Stomach (tissue), 8 donors: ENCODE measurements at regions not wholly inside any gene's neighbourhood (a gene's known extent, or its start where the extent isn't known, plus 50 kb on each side); places are given as distances from the start of the nearest gene placed in this dataset.
"Not testable (repeated sequence)": the region's sequence is repeated elsewhere in the genome, so short reads cannot be mapped to it uniquely, and the experiment has no call there.

ENCODE experiments used
- DNase-seq, 2 donors: peaks; one replicate each; pipeline versions ENCODE4 v3.0.0 to v3.0.0-alpha.2; 2013 to 2019
- H3K27ac ChIP-seq, 5 donors: fragments of 200-600 bp in 4 of 5; sonication (generic) in 4 of 5; one replicate each; pipeline ENCODE4 v1.5.1; 2013 to 2019; ENCODE audit warnings: mild to moderate bottlenecking in 1 of 5, moderate library complexity in 1 of 5
- H3K27me3 ChIP-seq, 3 donors: fragments of 200-600 bp; sonication (generic); one replicate each; pipeline ENCODE4 v1.5.1; 2017 to 2019; ENCODE audit warnings: mixed run types in 1 of 3
- H3K36me3 ChIP-seq, 4 donors: fragments of 200-600 bp; sonication (generic); 1 replicate in 3 of 4; 2 replicates in 1 of 4; pipeline ENCODE4 v1.5.1; 2016 to 2019
- H3K4me1 ChIP-seq, 4 donors: fragments of 200-600 bp; sonication (generic); one replicate each; pipeline ENCODE4 v1.5.1; 2016 to 2019
- H3K4me3 ChIP-seq, 4 donors: fragments of 200-600 bp; sonication (generic) in 3 of 4; one replicate each; pipeline ENCODE4 v1.5.1; 2016 to 2019; ENCODE audit warnings: mild to moderate bottlenecking in 1 of 4
- H3K9me3 ChIP-seq, 4 donors: fragments of 200-600 bp; sonication (generic); one replicate each; pipeline ENCODE4 v1.5.1; 2016 to 2019
- CTCF ChIP-seq, 7 experiments: fragments of 450-650 bp in 4 of 7; fragments of 200-600 bp in 3 of 7; sonication (generic) in 3 of 7; IDR thresholded peaks; one replicate each; pipeline ENCODE4 v1.5.1; 2016 to 2019; ENCODE audit warnings: antibody characterized with exemption in 7 of 7, control low read depth in 2 of 7, mild to moderate bottlenecking in 1 of 7
- EP300 ChIP-seq: sonication (generic); formaldehyde crosslinking; IDR thresholded peaks from one replicate; pipeline ENCODE4 v1.6.1; 2017; ENCODE audit warnings: antibody characterized with exemption
- POLR2A ChIP-seq, 4 donors: fragments of 450-650 bp; IDR thresholded peaks; one replicate each; pipeline ENCODE4 v1.6.1; 2016; ENCODE audit warnings: antibody characterized with exemption in 4 of 4, control low read depth in 2 of 4, mild to moderate bottlenecking in 1 of 4, moderate library complexity in 1 of 4
- POLR2AphosphoS5 ChIP-seq, 3 donors: sonication (generic); formaldehyde crosslinking; IDR thresholded peaks; one replicate each; pipeline ENCODE4 v1.6.1; 2016; ENCODE audit warnings: antibody characterized with exemption in 3 of 3
- WGBS, 5 donors: extraction: QIAGEN DNeasy Blood & Tissue Kit in 3 of 5; methylation state at CpG; one replicate each; pipeline versions ENCODE4 v1.1.5 to v1.1.7; 2013 to 2018; 5-methylcytosine and 5-hydroxymethylcytosine counted together
- intact Hi-C: fragments of 100-400 bp; cut with DNase I; formaldehyde crosslinking; loops from one replicate; pipeline ENCODE4 v1.15.1; 2023; ENCODE audit warnings: low total_unique reads
- donor health status: healthy with polysubstance abuse.
- donor health status: Bipolar disorder and iron deficiency.
- donor health status: healthy.

- Histone ChIP-seq H3K27me3 (no peaks in the 10 kb centered on the region), H3K27ac (no peak overlapping the region), H3K36me3 (no peaks in the 10 kb centered on the region), H3K9me3 (no peaks in the 10 kb centered on the region), H3K4me3 (no peak overlapping the region), H3K4me1 (no peaks in the 10 kb centered on the region)
- intact Hi-C loops, result no loop called here
- no peak for TF ChIP-seq CTCF (IDR thresholded peaks at IDR 0.05)
- TF ChIP-seq EP300, result no peak
- TF ChIP-seq POLR2A (IDR thresholded peaks at IDR 0.05), result no peak
- TF ChIP-seq POLR2AphosphoS5 (IDR thresholded peaks at IDR 0.05), result no peak
- 71 to 86% (median 84%) methylated on average over 1 of the region's 1 CpG for WGBS, 5 donors
- no peak for DNase-seq
These were observed 624.5 kb upstream of the CHD1 start for GRCh38 chr5:99553211-99553810.

GRCh38 chr5:99544356-99544755 lies 615.5 kb upstream of the CHD1 start:
- intact Hi-C loops, result no loop called here
- 33 to 60% (median 49%) methylated on average over 1 of the region's 1 CpG for WGBS, 5 donors

GRCh38 chr5:99543841-99544240 lies 615.0 kb upstream of the CHD1 start:
- Histone ChIP-seq H3K27me3 (no peaks in the 10 kb centered on the region), H3K9me3 (no peaks in the 10 kb centered on the region), H3K36me3 (no peaks in the 10 kb centered on the region), H3K4me1 (no peaks in the 10 kb centered on the region), H3K27ac (no peak overlapping the region), H3K4me3 (no peak overlapping the region)
- intact Hi-C loops, result no loop called here
- peak in 1 of 2 donors; percentile 7 for DNase-seq
- 65 to 72% (median 66%) methylated on average over 4 of the region's 4 CpGs for WGBS, 5 donors
- no peak for TF ChIP-seq EP300
- TF ChIP-seq POLR2A (IDR thresholded peaks at IDR 0.05), result no peak
- no peak for TF ChIP-seq CTCF (IDR thresholded peaks at IDR 0.05)
- no peak for TF ChIP-seq POLR2AphosphoS5 (IDR thresholded peaks at IDR 0.05)

More at GRCh38 chr5:99544356-99544755, 615.5 kb upstream of the CHD1 start:
- Histone ChIP-seq H3K36me3 (no peaks in the 10 kb centered on the region), H3K9me3 (no peaks in the 10 kb centered on the region), H3K27ac (no peak overlapping the region), H3K4me3 (no peak overlapping the region), H3K27me3 (no peaks in the 10 kb centered on the region), H3K4me1 (no peaks in the 10 kb centered on the region)
- TF ChIP-seq EP300, result no peak
- no peak for TF ChIP-seq POLR2AphosphoS5 (IDR thresholded peaks at IDR 0.05)
- no peak for TF ChIP-seq POLR2A (IDR thresholded peaks at IDR 0.05)
- TF ChIP-seq CTCF (IDR thresholded peaks at IDR 0.05), result no peak
- DNase-seq, result no peak

GRCh38 chr5:99534241-99534640 lies 605.4 kb upstream of the CHD1 start:
- intact Hi-C loops, result not testable (repeated sequence)

GRCh38 chr5:99521666-99522065 lies 592.9 kb upstream of the CHD1 start:
- intact Hi-C loops, H3K4me3 ChIP-seq, H3K27me3 ChIP-seq, H3K4me1 ChIP-seq, DNase-seq, H3K9me3 ChIP-seq, H3K27ac ChIP-seq, H3K36me3 ChIP-seq: not testable (repeated sequence)
- WGBS, 5 donors, result 71 to 96% (median 85%) methylated on average over 1 of the region's 1 CpG

More at GRCh38 chr5:99534241-99534640, 605.4 kb upstream of the CHD1 start:
- H3K27ac ChIP-seq, H3K4me1 ChIP-seq, H3K4me3 ChIP-seq, DNase-seq, H3K36me3 ChIP-seq, H3K27me3 ChIP-seq, H3K9me3 ChIP-seq: not testable (repeated sequence)
- 87 to 98% (median 94%) methylated on average over 7 to 12 of the region's 13 CpGs for WGBS, 5 donors

GRCh38 chr5:99515864-99516490 lies 587.2 kb upstream of the CHD1 start:
- DNase-seq, H3K27me3 ChIP-seq, H3K27ac ChIP-seq, H3K4me1 ChIP-seq, H3K9me3 ChIP-seq, H3K36me3 ChIP-seq, H3K4me3 ChIP-seq, intact Hi-C loops: not testable (repeated sequence)
- 47 to 59% (median 52%) methylated on average over 4 to 6 of the region's 6 CpGs for WGBS, 5 donors

- DNase-seq, H3K36me3 ChIP-seq, H3K4me3 ChIP-seq, intact Hi-C loops, H3K27ac ChIP-seq, H3K27me3 ChIP-seq, H3K4me1 ChIP-seq: not testable (repeated sequence)
- WGBS, 5 donors, result 71 to 80% (median 74%) methylated on average over 1 of the region's 1 CpG
- H3K9me3 ChIP-seq, result peaks cover 0 to 17% (median 7%) of the 10 kb centered on the region in 4 donors
These were observed 581.5 kb upstream of the CHD1 start for GRCh38 chr5:99510237-99510866.

- H3K27ac ChIP-seq, DNase-seq, H3K36me3 ChIP-seq, intact Hi-C loops, H3K27me3 ChIP-seq, H3K4me3 ChIP-seq, H3K4me1 ChIP-seq: not testable (repeated sequence)
- WGBS, 5 donors, result 79 to 92% (median 84%) methylated on average over 9 of the region's 9 CpGs
- H3K9me3 ChIP-seq, result peaks cover 0 to 17% (median 7%) of the 10 kb centered on the region in 4 donors
These were observed 580.3 kb upstream of the CHD1 start for GRCh38 chr5:99509064-99509463.
